HT1080 (cell line): ENCODE measurements at regions not wholly inside any gene's neighbourhood (a gene's known extent, or its start where the extent isn't known, plus 50 kb on each side); places are given as distances from the start of the nearest gene placed in this dataset.
A peak's percentile ranks its signal among the peaks of the same experiment; 100 is the strongest.

Source experiments
- DNase-seq: peaks from one replicate; pipeline ENCODE4 v3.0.0-alpha.2; 2015; ENCODE audit warnings: low read depth

- no peak for DNase-seq
Measured at GRCh38 chr4:135605076-135605475, 1403.5 kb upstream of the PABPC4L start.

GRCh38 chr4:135604531-135604930, 1402.9 kb upstream of the PABPC4L start:
- DNase-seq = no peak

GRCh38 chr4:135601351-135601750, 1399.8 kb upstream of the PABPC4L start:
- no peak for DNase-seq

GRCh38 chr4:135598151-135598550, 1396.6 kb upstream of the PABPC4L start:
- DNase-seq = no peak

- DNase-seq = no peak
Measured at GRCh38 chr4:135594521-135594920, 1392.9 kb upstream of the PABPC4L start.

- DNase-seq = no peak
Measured at GRCh38 chr4:135575041-135575440, 1373.5 kb upstream of the PABPC4L start.

GRCh38 chr4:135573251-135573650, 1371.7 kb upstream of the PABPC4L start:
- DNase-seq = no peak

- DNase-seq = no peak
Measured at GRCh38 chr4:135564090-135564489, 1362.5 kb upstream of the PABPC4L start.

GRCh38 chr4:135553213-135553612, 1351.6 kb upstream of the PABPC4L start:
- no peak for DNase-seq

- DNase-seq = no peak
Measured at GRCh38 chr4:135552131-135552530, 1350.5 kb upstream of the PABPC4L start.

- no peak for DNase-seq
Measured at GRCh38 chr4:135548711-135549110, 1347.1 kb upstream of the PABPC4L start.

- DNase-seq = no peak
Measured at GRCh38 chr4:135545616-135546317, 1344.2 kb upstream of the PABPC4L start.

- DNase-seq = no peak
Measured at GRCh38 chr4:135538698-135539097, 1337.1 kb upstream of the PABPC4L start.

GRCh38 chr4:135533053-135533452, 1331.5 kb upstream of the PABPC4L start:
- no peak for DNase-seq

- no peak for DNase-seq
Measured at GRCh38 chr4:135532132-135532531, 1330.5 kb upstream of the PABPC4L start.

- DNase-seq = no peak
Measured at GRCh38 chr4:135515295-135515694, 1313.7 kb upstream of the PABPC4L start.

GRCh38 chr4:135510582-135510981, 1309.0 kb upstream of the PABPC4L start:
- DNase-seq = no peak

- DNase-seq = peak; percentile 92
Measured at GRCh38 chr4:135508006-135508714, 1306.6 kb upstream of the PABPC4L start.

GRCh38 chr4:135497563-135498152, 1296.1 kb upstream of the PABPC4L start:
- DNase-seq = no peak

GRCh38 chr4:135492439-135492838, 1290.8 kb upstream of the PABPC4L start:
- no peak for DNase-seq

- peak; percentile 20 for DNase-seq
Measured at GRCh38 chr4:135485371-135485770, 1283.8 kb upstream of the PABPC4L start.

- DNase-seq = no peak
Measured at GRCh38 chr4:135476272-135476671, 1274.7 kb upstream of the PABPC4L start.

- no peak for DNase-seq
Measured at GRCh38 chr4:135464311-135464710, 1262.7 kb upstream of the PABPC4L start.
